ENCODE measurements at regions not wholly inside any gene's neighbourhood (a gene's known extent, or its start where the extent isn't known, plus 50 kb on each side); places are given as distances from the start of the nearest gene placed in this dataset.

DNA sequence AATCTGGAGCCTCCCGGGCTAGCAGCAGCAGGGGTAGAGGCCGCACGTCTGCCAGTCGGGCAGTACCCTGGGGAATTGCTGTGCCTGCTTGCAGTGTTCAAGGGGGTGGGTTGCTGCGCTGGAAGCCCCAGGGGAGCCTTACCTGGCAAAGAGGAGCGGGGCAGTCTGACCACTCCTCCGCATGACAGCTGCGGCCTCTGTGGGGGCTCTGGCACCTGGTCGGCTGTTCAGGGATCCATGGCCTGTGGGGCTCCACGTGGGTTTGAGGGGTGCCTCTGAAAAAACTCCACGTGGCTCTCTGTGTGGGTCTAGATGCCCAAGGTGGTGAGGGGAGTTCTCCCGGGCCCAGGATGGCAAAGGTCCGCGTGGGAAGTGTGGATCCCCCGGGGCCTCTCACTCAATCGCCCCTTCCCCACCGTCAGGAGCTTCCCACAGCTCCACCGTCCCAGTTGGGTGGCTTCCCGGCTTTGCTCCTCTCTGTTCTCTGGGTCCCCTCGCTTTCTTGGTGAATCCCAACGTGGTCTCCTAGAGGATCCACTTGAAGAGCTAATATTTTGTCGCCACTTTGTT lies 184.5 kb downstream of the EFHB start:
- H3K27me3 Mint-ChIP-seq: no peaks in the 10 kb centered on the region
- H3K27ac Mint-ChIP-seq: no peak overlapping the region
- CTCF ChIA-PET: no interaction called here
- POLR2A ChIA-PET: no interaction called here
- H3K9me3 Mint-ChIP-seq: no peaks in the 10 kb centered on the region
- H3K4me3 Mint-ChIP-seq: no peak overlapping the region
- H3K36me3 Mint-ChIP-seq (ENCODE audit: low read depth): no peaks in the 10 kb centered on the region
- H3K4me1 Mint-ChIP-seq: no peaks in the 10 kb centered on the region
- DNase-seq: no peak

GRCh38 chr3:19748782-19749447 lies 185.1 kb downstream of the EFHB start:
- H3K27ac Mint-ChIP-seq: no peak overlapping the region
- ChIA-PET POLR2A (no interaction called here), CTCF (no interaction called here)
- DNase-seq: no peak
- H3K4me1 Mint-ChIP-seq: no peaks in the 10 kb centered on the region
- H3K9me3 Mint-ChIP-seq: no peaks in the 10 kb centered on the region
- no peaks in the 10 kb centered on the region for H3K27me3 Mint-ChIP-seq
- H3K4me3 Mint-ChIP-seq: no peak overlapping the region
- no peaks in the 10 kb centered on the region for H3K36me3 Mint-ChIP-seq (ENCODE audit: low read depth)

DNA sequence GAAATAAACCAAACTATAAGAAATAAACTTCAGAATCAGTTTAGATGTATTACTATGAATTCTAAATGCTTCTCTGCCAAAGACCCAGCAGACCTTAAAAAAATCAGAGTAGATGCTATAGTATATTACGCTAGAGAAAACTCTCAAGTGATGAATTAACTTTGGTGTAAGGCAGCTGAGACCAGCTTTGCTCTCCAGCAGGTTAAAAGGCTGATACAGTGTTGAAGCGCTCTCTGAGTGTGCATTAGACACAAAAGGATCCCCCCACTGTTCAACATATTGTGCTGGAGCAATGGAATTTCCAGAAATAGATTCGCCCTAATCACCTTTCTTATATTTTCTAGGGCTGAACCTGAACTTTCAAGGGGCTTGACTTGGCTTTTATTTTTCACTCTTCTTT lies 190.0 kb downstream of the EFHB start:
- H3K27ac Mint-ChIP-seq: no peak overlapping the region
- CTCF ChIA-PET: no interaction called here
- no peaks in the 10 kb centered on the region for H3K27me3 Mint-ChIP-seq
- no peak for DNase-seq
- H3K36me3 Mint-ChIP-seq (ENCODE audit: low read depth): no peaks in the 10 kb centered on the region
- no peaks in the 10 kb centered on the region for H3K4me1 Mint-ChIP-seq
- H3K9me3 Mint-ChIP-seq: no peaks in the 10 kb centered on the region
- H3K4me3 Mint-ChIP-seq: no peak overlapping the region
- POLR2A ChIA-PET: no interaction called here

DNA sequence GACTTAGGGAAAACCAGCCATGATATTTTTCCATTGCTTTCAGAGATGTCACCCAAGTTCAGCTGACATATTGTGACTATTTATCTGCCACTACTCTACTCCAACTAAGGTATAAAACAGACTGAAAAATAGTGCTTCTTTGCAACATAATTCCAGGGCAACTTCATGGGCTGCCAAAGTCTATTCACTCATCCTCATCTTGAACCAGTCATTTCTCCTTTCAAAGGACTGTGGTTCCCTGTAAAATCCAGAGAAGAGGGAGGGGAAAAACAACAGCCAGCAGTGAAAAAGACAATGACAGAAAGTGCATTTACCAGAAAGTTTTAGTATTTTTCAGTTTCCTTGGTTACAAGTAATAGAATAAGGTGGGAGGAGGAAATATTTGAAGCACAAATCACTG lies 191.1 kb downstream of the EFHB start:
- Mint-ChIP-seq H3K4me3 (no peak overlapping the region), H3K36me3 (ENCODE audit: low read depth) (no peaks in the 10 kb centered on the region)

GRCh38 chr3:19739504-19739903 lies 194.5 kb downstream of the EFHB start:
- Mint-ChIP-seq H3K9me3 (no peaks in the 10 kb centered on the region), H3K36me3 (ENCODE audit: low read depth) (no peaks in the 10 kb centered on the region), H3K4me1 (no peaks in the 10 kb centered on the region), H3K27ac (no peak overlapping the region), H3K27me3 (no peaks in the 10 kb centered on the region), H3K4me3 (no peak overlapping the region)
- ChIA-PET POLR2A (no interaction called here), CTCF (interaction anchor here (0.7 kb wide), 1 partner anchor 1767 kb away, joined by 3 read pairs; no protein-coding TSS in a partner anchor)
- DNase-seq: no peak

More for the DNA sequence above, 191.1 kb downstream of the EFHB start:
- ChIA-PET POLR2A (no interaction called here), CTCF (no interaction called here)
- H3K9me3 Mint-ChIP-seq: no peaks in the 10 kb centered on the region
- no peaks in the 10 kb centered on the region for H3K27me3 Mint-ChIP-seq
- H3K27ac Mint-ChIP-seq: no peak overlapping the region
- no peak for DNase-seq
- H3K4me1 Mint-ChIP-seq: no peaks in the 10 kb centered on the region

- no peaks in the 10 kb centered on the region for H3K36me3 Mint-ChIP-seq (ENCODE audit: low read depth)
- H3K27me3 Mint-ChIP-seq: peaks cover under 1% of the 10 kb centered on the region
- CTCF ChIA-PET: interaction anchor here (0.7 kb wide), 1 partner anchor 1767 kb away, joined by 3 read pairs; no protein-coding TSS in a partner anchor
- H3K4me3 Mint-ChIP-seq: no peak overlapping the region
- POLR2A ChIA-PET: no interaction called here
- no peak overlapping the region for H3K27ac Mint-ChIP-seq
- no peaks in the 10 kb centered on the region for H3K4me1 Mint-ChIP-seq
- DNase-seq: no peak
- H3K9me3 Mint-ChIP-seq: no peaks in the 10 kb centered on the region
Measured at GRCh38 chr3:19738846-19739245, 195.2 kb downstream of the EFHB start.

DNA sequence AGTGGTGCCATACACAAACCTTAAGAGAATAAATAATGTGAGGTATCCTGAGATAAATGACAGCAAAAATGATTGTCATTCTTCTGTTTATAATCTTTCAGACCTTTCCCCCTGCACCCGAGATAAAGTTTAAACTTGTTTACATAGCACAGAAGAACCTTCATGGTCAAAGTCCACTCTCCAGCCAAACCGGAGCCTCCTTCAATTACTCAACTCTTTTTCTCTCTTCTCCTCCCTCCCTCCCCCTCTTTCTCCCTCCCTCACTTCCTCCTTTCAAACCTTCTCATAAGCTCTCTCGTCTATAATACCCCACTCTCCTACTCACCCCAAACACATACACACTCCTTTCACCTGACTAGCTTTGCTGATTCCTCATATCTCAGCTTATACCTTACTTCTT lies 198.9 kb downstream of the EFHB start:
- Mint-ChIP-seq H3K27ac (no peak overlapping the region), H3K9me3 (no peaks in the 10 kb centered on the region), H3K4me3 (no peak overlapping the region), H3K27me3 (peaks cover 3% of the 10 kb centered on the region), H3K36me3 (ENCODE audit: low read depth) (no peaks in the 10 kb centered on the region), H3K4me1 (no peaks in the 10 kb centered on the region)
- no peak for DNase-seq
- ChIA-PET POLR2A (no interaction called here), CTCF (interaction anchor here (0.9 kb wide), 1 partner anchor 22 kb away, joined by 3 read pairs; no protein-coding TSS in a partner anchor)

GRCh38 chr3:19734453-19734852 lies 199.6 kb downstream of the EFHB start:
- DNase-seq: no peak
- no peaks in the 10 kb centered on the region for H3K9me3 Mint-ChIP-seq
- POLR2A ChIA-PET: no interaction called here
- CTCF ChIA-PET: no interaction called here
- H3K27me3 Mint-ChIP-seq: peaks cover 3% of the 10 kb centered on the region
- no peak overlapping the region for H3K4me3 Mint-ChIP-seq
- H3K36me3 Mint-ChIP-seq (ENCODE audit: low read depth): no peaks in the 10 kb centered on the region
- no peak overlapping the region for H3K27ac Mint-ChIP-seq
- H3K4me1 Mint-ChIP-seq: no peaks in the 10 kb centered on the region

DNA sequence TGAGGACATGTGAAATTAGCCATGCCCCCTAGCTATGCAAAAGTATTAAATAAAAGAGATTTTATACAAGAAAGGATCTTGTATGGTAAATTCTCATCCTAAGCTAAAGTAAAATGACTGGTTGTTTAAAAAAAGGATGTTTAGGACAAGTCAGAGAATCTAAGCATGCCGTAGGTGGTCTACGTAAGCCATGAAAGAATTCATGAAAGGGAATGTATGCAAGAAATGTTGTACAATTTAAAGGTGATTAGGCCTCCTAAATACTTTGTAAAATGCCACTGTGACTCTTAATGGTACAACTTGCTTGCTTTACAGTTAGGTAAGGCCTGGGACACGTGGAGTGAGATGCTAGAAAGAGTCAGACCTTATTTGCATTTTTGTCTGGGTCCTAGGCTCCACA lies 209.0 kb downstream of the EFHB start:
- no peak overlapping the region for H3K4me3 Mint-ChIP-seq
- H3K4me1 Mint-ChIP-seq: no peaks in the 10 kb centered on the region
- H3K27me3 Mint-ChIP-seq: no peaks in the 10 kb centered on the region
- POLR2A ChIA-PET: no interaction called here
- no peak overlapping the region for H3K27ac Mint-ChIP-seq
- no peaks in the 10 kb centered on the region for H3K36me3 Mint-ChIP-seq (ENCODE audit: low read depth)
- CTCF ChIA-PET: interaction anchor here (0.6 kb wide), 1 partner anchor 303 kb away, joined by 3 read pairs; no protein-coding TSS in a partner anchor
- H3K9me3 Mint-ChIP-seq: no peaks in the 10 kb centered on the region
- no peak for DNase-seq

- no peak for DNase-seq
- CTCF ChIA-PET: no interaction called here
- H3K27ac Mint-ChIP-seq: no peak overlapping the region
- no peaks in the 10 kb centered on the region for H3K9me3 Mint-ChIP-seq
- no peaks in the 10 kb centered on the region for H3K4me1 Mint-ChIP-seq
- no peaks in the 10 kb centered on the region for H3K36me3 Mint-ChIP-seq (ENCODE audit: low read depth)
- H3K4me3 Mint-ChIP-seq: no peak overlapping the region
- POLR2A ChIA-PET: no interaction called here
- no peaks in the 10 kb centered on the region for H3K27me3 Mint-ChIP-seq
Measured at GRCh38 chr3:19717736-19718135, 216.3 kb downstream of the EFHB start.

DNA sequence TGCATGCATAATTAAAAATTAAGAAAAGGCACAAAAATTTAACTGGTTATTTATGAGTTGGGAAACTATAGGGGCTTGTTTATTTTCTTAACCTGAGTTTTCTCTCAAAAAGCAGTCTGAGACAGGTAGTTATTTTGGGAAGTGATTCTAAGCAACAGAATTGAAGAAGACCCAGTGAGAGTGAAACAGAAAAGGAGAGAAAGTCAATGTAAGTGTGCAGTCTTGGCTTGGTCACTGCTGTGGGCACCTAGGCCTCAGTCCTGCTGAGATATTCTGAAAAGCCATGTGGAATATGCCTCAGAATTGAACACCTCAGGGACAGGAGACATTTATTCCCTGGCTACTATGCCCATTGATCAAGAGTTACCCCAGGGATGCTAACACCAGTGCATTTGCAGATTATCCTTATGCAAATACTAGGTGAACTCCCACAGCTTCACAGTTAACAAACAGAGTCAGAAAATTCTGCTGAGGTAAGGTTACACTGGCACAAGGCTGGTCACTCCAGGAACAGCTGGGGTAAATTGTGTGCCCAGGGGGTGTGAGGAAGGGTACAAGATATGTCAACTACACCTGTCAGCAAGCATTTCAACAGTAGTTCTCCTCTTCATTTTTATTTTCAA lies 222.7 kb downstream of the EFHB start:
- no peaks in the 10 kb centered on the region for H3K9me3 Mint-ChIP-seq
- H3K4me3 Mint-ChIP-seq: no peak overlapping the region
- DNase-seq: no peak
- ChIA-PET POLR2A (no interaction called here), CTCF (no interaction called here)
- H3K4me1 Mint-ChIP-seq: no peaks in the 10 kb centered on the region
- H3K27ac Mint-ChIP-seq: no peak overlapping the region
- H3K27me3 Mint-ChIP-seq: no peaks in the 10 kb centered on the region
- no peaks in the 10 kb centered on the region for H3K36me3 Mint-ChIP-seq (ENCODE audit: low read depth)

DNA sequence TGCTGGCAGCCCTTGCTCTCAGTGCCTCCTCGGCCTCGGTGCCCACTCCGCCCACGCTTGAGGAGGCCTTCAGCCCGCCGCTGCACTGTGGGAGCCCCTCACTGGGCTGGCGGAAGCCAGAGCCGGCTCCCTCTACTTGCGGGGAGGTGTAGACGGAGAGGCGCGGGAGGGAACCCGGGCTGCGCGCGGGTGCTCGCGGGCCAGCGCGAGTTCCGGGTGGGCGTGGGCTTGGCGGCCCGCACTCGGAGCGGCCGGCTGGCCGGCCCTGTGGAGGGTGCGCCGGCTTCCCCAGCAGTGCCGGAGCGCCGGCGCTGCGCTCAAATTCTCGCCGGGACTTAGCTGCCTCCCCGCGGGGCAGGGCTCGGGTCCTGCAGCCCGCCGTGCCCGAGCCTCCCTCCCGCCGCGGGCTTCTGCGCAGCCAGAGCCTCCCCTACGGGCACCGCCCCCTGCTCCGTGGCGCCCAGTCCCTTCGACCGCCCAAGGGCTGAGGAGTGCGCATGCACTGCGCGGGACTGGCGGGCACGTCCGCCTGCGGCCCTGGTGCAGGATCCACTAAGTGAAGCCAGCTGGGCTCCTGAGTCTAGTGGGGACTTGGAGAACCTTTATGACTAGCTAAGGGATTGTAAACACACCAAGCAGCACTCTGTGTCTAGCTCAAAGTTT lies 231.5 kb downstream of the EFHB start:
- POLR2A ChIA-PET: no interaction called here
- H3K4me1 Mint-ChIP-seq: no peaks in the 10 kb centered on the region
- CTCF ChIA-PET: no interaction called here
- H3K4me3 Mint-ChIP-seq: no peak overlapping the region
- peaks cover 2% of the 10 kb centered on the region for H3K9me3 Mint-ChIP-seq
- no peak overlapping the region for H3K27ac Mint-ChIP-seq
- H3K36me3 Mint-ChIP-seq (ENCODE audit: low read depth): no peaks in the 10 kb centered on the region
- DNase-seq: no peak
- no peaks in the 10 kb centered on the region for H3K27me3 Mint-ChIP-seq

- Mint-ChIP-seq H3K4me3 (no peak overlapping the region), H3K9me3 (peaks cover 5% of the 10 kb centered on the region), H3K27ac (no peak overlapping the region), H3K27me3 (no peaks in the 10 kb centered on the region), H3K4me1 (no peaks in the 10 kb centered on the region), H3K36me3 (ENCODE audit: low read depth) (no peaks in the 10 kb centered on the region)
- POLR2A ChIA-PET: no interaction called here
- no peak for DNase-seq
- CTCF ChIA-PET: no interaction called here
Measured at GRCh38 chr3:19688767-19689166, 245.2 kb downstream of the EFHB start.
